ENCODE measurements at regions not wholly inside any gene's neighbourhood (a gene's known extent, or its start where the extent isn't known, plus 50 kb on each side); places are given as distances from the start of the nearest gene placed in this dataset.

DNA sequence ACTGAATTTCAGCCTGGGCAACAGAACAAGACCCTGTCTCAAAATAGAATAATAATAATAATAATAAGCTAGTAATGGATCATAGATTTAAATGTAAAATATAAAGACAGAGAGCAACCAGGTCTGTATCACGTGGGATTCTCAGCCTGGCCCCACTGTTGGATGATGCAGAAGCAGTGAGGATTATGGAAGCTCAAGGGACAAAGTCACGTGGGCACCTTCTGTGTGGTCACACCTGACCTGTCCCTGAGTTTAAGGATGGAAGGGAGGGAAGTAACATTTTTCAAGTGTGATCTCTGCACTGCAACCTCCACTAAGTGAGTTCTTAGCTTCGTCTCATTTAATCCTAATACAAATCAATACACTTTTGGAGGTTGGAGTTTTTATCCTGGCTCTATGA lies 212.5 kb upstream of the IER5L start:
- DNase-seq (ENCODE audit: low read depth in 2 of 2, low spot score in 1 of 2), result no peak

DNA sequence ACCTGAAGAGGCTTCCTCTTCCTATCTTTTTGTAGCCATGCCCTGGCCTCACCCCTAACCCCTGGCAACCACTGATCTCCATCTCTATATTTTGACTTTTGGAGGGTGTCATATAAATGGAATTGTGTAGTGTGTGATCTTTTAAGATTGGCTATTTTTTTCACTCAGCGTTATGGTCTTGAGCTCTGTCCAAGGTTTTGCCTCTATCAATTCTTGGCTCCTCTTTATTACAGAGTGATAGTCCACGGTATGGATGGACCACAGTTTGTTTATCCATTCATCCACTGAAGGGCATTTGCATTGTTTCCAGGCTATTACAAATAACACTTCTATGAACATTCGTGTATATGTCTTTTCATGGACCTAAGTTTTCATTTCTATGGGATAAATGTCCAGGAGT lies 209.8 kb upstream of the IER5L start:
- no peak for DNase-seq (ENCODE audit: low read depth in 2 of 2, low spot score in 1 of 2)

DNA sequence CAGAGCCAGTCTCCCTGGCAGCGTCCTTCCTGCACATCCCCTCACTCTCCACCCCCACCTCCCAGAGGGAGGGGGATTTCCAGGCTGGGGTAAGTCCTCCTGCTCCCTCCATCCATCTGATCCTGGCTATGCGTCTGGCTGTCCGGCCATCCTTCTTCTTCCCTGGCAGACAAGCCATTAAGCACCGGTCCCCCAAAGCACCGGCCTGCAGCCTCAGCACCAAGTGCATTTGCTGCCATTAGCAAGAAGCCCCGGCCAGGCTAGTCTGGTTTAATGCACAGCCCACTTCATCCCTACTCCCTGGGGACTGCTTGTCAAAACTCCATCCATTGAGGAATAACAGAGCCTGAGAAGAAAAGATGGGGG lies 208.7 kb upstream of the IER5L start:
- no peak for DNase-seq (ENCODE audit: low read depth in 2 of 2, low spot score in 1 of 2)

DNA sequence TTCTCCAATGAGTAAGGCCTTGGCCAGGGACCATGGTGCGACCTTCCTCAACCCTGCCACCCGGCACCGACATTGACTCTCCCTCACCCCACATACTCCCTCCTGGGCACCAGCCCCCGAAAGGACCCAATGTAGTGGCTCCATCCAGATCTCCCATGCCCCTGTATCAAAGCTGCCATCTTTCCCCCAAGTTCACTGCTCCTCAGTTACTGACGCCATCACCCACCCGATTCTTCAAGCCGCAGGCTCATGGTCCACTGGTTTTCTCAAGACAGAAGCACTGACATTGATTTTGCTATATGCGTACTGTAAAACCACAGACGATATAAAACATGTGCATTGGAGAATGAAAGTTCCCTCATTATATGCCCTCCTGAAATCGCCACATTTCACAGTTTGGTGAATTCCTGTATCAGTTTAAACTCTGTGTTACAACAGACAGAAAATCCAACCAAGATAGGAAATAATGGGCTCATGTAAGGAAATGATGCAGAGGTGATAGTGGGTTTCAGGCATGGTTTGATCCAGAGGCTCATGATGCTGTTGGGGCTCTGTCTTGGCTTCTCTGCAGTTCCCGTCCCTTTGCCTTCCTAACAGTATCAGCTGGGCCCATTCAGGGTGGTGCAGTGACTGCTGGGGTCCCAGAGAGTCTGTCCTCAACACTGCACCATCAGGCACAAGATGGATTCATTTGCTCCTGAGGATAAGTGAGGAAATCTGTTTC lies 207.3 kb upstream of the IER5L start:
- DNase-seq (ENCODE audit: low read depth in 2 of 2, low spot score in 1 of 2), result no peak

DNA sequence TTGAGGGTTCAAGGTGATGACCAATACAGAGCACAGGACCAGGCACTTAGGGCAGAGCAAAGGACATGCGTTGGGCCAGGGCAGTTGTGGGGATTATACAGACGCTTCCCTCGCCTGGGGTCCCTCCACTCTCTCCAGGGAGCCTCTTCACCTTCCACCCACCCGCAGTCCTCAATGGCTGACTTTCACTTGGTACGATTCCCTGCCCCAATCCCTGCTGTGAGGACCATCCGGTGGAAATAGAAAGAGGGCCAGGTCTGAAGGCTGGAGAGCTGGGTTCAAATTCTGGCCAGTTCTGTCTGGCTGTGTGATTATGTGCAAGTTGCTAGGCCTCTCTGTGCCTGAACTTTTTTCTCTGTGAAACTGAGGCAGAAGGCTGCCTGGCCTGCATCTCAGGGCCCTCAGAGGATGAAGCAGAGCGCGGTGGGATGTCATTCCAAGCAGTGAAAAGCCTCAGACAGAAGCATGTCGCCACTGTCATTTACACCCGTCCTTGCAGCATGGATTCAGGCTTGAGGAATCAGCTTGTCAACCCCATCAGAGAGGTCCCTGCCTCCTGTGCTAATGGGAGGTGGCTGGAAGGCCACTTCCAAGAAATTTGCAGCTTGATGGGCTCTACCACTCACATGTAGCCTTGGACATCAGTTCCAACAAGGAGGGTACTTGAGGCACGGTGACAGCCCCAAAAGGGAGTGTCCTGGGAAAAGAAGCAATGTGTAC lies 206.6 kb upstream of the IER5L start:
- no peak for DNase-seq (ENCODE audit: low read depth in 2 of 2, low spot score in 1 of 2)

DNA sequence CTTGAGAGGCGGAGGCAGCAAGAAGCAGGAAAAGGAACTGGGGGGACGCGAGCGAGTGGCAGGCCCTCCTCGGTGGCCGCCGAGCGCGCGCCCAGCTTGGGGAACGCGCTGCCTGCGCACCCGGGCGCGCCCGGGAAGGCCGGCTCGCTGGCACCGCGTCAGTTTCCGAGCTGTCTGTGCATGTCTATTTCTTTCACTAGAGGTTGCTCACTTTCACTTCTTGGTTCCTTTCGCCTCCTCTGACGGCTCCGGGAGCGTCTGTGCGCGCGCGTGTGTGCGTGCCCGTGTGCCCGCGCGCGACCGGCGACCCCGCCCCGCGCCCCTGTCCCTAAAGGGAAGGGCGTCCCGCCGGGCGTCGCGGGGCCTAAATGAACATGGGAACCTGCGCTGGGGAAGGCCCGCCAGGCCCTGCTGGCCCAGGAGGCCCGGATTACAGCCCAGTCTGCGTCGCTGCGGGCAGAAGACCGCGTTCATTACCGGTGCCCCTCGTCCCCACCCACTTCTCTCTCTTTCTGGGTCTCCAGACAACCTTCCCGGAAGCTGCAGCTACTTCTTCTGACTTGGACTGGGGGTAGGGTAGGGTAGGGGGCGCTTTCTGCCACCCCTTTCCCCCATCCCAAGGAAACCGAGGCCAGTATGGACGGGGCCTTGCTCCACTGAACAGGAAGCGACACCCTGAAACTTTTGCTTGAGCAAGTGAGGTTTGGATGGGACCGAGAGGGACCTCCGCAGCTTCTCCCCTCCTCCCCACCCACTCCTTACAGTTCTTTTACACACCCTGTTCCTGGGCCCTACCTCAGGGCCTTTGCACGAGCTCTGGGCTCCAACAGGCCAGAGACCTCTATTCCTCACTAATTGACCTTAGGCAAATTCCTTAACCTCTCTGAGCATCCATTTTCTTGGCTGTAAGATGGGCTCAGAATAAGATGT lies 205.8 kb upstream of the IER5L start:
- DNase-seq (ENCODE audit: low read depth in 2 of 2, low spot score in 1 of 2), result peak; percentile 17 to 46

DNA sequence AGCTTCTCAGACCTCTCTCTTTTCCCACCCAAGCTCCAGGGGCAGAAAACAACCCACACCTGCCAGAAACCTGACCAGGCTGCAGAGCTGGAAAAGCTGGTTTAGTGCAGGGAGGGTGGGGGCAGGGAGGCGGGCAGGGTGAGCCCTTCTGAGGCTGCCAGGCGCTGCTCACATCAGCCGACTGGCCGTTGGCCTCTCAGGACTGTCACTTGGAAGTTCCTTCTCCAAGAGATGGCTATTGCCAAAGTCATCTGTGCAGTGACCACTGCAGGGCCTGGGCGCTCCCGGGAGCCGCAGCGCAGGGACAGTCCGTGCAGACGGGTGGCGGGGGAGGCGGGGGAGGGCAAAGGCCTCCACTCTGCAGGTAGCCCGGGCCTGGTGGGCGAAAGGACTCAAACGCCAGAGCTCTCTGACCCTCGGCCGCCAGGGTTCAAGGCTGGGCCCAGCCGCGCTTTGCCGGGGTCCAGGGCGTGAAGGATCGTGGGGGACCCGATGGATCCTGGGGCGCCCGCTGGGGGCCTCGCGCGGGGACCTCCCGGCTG lies 205.0 kb upstream of the IER5L start:
- DNase-seq (ENCODE audit: low read depth in 2 of 2, low spot score in 1 of 2), result no peak

DNA sequence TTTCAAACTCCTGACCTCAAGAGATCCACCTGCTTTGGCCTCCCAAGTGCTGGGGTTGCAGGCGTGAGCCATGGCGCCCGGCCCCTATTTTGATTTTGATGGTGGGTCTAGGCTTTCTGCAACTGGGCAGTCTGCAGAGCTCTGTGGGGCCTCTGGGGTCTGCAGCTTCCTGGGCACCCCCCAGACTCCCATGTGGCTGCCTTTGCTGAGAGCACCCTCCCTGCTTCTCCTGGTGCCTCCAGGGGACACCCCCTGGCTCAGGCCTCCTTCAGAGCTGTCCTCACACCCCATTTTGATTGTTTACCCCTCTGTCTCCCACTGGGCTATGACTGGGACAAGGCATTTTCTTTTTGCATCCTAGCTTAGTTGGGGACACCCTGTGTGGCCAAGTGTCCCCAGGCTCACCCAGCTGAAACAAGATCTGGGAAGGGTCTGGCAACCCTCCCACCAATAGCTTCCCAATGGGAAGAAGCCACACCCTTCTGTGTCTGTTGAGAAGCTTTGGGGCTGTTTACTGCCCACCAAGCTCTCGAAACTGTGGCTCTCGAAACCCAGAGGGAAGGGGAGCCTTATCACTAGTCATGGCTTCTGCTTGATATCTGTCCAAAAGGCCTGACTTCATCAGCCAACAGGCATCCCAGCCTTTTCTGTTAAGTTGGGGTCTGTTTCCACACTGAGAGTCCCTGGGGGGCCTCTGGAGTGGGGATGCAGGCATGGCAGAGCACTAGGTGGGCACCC lies 204.4 kb upstream of the IER5L start:
- DNase-seq (ENCODE audit: low read depth in 2 of 2, low spot score in 1 of 2), result no peak

DNA sequence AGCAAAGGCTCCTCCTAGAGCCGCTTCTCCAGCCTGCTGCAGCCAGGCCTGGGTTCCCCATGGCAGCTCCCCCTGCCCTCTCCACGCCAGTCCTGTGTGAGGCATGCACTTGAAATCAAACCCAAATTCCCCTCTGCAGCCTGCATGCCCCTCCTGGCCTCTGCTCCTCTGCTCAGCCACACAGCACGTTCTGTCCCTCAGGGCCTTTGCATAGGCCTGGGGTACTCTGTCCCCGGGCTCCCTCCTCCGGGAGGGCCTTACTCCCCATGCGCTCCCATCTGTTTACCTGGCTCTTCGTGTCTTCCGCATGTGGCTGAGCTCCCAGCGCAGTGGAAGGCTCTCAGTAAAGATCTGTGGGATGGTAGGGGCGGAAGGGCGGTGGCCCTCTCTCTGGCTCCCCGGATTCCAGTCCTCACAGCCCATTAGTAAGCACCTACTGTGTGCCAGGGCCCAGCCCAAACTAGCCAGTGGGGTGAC lies 203.5 kb upstream of the IER5L start:
- DNase-seq (ENCODE audit: low read depth in 2 of 2, low spot score in 1 of 2), result no peak

DNA sequence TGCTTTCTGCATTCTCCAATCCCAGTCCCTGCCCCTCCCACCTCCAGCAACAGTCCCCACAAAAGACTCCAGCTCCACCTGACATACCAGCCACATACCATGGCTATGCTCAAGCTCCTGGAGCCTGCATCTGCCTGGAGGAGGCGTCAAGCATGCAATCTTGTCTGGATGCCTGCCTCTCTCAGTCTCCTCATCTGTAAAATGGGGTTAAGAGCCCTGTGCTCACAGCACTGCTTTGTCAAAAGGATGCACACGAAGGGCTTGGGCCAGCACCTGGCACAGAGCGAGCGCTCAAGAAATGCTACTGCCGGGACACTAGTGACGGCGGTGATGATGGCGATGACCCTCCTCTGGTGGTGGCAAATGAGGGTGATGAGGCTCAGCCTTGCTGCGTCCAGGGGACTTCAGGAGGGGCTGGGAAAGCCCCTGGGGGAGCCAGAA lies 202.9 kb upstream of the IER5L start:
- no peak for DNase-seq (ENCODE audit: low read depth in 2 of 2, low spot score in 1 of 2)

DNA sequence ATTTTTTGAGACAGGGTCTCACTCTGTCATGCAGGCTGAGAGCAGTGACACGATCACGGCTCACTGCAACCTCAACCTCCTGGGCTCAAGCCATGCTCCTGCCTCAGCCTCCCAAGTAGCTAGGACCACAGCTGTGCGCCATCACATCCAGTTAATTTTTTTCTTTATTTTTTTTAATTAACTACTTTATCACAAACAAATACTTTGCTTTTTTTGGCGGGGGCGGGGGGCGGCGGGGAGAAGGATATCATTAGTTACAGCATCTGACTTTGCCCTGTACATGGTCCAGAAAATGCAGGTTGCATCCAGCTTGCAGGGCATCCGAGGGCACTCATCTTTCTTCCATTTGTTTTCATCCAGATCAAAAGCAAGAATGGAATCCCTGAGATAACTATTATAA lies 201.8 kb upstream of the IER5L start:
- DNase-seq (ENCODE audit: low read depth in 2 of 2, low spot score in 1 of 2), result no peak

DNA sequence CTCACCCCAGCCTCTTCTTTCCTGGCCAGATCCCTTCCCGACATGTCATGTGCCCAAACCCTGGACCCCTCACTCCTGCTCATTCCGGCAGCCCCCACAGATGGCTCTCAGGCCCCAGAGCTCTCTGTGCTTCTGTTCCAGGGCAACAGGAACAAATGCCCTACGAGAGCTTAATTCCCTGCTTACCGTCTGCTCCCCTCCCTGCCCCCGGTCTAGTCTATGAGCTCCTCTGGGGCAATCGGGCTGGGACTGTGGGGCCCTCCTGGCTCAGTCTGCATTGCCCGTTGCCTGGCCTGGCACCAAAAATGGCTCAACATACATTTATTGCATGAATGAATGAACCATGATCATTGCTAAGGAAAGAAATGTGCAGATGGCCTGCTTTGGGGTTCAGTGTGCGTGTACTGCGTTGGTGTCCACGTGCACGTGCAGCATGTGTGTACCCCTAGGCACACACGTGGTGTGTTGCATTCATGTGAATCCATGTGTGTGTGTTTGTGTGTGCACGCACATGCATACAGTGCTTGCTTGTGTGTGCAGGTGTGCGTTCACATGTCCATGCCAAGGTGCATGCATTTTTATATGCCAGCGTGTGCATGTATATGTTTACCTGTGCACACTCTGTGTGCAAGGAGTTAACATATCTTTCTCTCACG lies 201.2 kb upstream of the IER5L start:
- no peak for DNase-seq (ENCODE audit: low read depth in 2 of 2, low spot score in 1 of 2)

DNA sequence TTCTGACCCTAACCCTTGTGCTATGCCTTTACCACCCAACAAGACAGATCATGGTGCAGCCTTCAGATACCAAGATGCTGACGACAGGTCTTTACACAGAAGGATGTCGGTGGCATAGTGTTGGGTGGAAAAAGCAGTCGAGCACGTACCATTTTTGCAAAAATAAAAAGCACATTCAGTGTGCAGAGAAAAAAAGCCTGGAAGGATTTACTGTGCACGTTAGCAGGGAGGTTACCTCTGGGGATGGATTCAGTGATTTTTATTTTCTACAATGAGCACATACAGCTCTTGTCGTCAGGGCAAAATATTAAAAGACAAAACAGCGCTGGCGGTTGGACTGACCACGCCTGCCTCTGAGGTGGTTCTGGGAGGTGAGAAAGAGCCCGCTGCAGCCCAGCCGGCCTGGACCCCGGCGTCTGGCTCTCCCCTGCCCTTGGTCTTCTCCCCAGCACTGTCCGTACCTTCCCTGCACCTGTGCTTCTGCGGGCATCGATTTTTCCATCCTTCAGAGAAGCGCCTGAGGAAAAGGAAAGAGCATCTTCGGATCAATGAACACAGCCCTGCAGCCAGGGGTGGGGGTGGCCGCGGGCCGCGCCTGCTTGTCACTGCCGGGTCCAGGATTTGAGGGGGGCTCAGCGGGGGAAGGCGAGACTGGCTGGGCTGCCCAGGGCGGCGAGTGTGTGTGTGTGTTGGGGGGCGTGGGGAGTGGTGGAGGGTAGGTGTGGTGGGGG lies 200.0 kb upstream of the IER5L start:
- DNase-seq (ENCODE audit: low read depth in 2 of 2, low spot score in 1 of 2), result no peak

DNA sequence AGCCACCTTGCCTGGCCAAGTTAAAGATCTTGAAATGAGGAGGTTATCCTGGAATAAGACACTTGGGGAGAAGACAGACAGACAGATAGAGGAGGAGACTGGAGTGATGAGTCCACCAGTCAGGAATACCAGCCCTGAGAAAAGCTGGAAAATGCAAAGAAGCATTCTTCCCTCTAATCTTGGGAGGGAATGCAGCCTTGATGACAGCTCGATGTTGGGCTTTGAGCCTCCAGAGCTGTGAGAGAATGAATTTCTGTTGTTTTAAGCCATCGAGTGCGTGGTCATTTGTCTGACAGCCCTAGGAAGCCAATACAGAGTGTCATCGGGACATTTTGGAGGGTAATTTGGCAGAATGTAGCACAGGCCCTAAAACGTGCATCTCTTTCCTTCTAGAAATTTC lies 199.1 kb upstream of the IER5L start:
- no peak for DNase-seq (ENCODE audit: low read depth in 2 of 2, low spot score in 1 of 2)

DNA sequence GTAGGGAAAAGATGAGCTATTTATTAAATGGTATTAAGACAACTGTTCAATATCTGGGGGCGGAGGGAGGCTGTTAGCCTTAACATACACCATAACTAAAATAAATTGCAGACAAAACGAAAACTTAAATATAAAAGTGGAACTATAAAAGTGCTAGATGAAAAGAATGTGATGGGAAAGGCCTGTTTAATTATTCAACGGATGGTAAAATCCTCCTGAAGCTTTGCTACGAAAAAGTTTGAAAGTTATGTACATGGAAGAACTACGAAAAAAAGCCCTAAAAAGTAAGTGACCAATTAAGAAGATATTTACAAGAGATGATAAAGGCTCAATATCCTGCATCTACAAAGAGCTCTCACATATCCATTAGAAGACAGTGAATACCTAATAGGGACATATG lies 197.8 kb upstream of the IER5L start:
- DNase-seq (ENCODE audit: low read depth in 2 of 2, low spot score in 1 of 2), result no peak

DNA sequence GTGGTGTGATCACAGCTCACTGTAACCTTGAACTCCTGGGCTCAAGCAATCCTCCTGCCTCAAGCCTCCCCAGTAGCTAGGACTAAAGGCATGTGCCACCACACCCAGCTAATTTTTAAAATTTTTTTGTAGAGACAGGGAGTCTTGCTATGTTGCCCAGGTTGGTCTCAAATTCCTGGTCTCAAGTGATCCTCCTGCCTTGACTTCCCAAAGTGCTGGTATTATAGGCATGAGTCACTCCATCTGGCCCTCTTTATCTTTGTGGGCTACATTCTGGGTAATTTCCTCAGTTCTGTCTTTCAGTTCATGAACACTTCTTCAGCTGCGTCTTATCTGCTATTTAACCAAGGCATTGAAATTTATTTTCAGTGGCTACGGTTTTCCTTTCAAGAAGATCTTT lies 196.6 kb upstream of the IER5L start:
- DNase-seq (ENCODE audit: low read depth in 2 of 2, low spot score in 1 of 2), result no peak

DNA sequence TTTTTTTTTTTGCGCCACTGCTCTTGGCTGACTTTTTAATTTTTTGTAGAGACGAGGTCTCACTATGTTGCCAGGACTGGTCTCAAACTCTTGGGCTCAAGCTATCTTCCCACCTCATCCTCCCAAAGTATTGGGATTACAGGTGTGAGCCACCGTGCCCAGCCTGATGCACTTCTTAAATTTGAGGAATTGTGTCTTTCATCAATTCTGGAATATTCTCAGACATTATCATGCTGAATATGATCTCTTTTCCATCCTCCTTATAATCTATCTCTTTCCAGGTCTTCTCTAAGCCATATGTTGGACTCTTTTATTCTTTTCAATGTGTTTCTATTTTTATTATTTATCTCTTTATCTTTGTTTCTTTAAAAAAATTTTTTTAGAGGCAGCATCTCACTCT lies 196.2 kb upstream of the IER5L start:
- no peak for DNase-seq (ENCODE audit: low read depth in 2 of 2, low spot score in 1 of 2)

DNA sequence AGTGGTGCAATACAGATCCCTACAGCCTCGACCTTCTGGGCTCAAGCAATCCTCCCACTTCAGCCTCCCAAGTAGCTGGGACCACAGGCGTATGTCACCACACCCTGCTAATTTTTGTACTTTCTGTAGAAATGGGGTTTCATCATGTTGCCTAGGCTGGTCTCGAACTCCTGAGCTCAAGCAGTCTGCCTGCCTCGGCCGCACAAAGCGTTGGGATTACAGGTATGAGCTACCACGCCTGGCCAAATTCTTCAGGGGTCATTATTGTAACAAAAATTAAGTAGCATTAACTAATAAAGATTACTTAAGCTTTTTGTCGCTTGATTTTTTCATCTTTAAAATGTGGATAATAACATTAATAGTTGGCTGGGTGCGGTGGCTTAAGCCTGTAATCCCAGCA lies 195.3 kb upstream of the IER5L start:
- DNase-seq (ENCODE audit: low read depth in 2 of 2, low spot score in 1 of 2), result no peak

DNA sequence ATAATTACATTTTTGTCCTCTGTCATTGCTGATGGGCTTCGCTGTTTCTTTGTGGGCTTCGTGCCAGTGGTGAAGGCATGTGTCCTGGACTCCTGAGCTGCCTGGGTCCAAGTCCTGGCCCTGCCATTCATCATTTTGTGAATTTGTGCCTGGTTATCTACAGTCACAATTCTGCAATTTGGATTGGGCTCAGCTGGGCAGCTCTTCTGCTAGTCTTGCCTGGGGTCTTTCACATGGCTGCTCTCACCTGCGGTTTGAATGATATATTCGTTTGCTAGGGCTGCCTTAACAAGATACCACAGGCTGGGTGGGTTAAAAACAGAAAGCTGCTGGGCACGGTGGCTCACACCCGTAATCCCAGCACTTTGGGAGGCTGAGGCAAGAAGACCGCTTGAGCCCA lies 192.7 kb upstream of the IER5L start:
- DNase-seq (ENCODE audit: low read depth in 2 of 2, low spot score in 1 of 2), result no peak
